Activated CD4-positive, alpha-beta T cell treated with anti-CD3 and anti-CD28 coated beads, Interleukin-2, amount 50 U/mL, for 1 hour (primary cell): ENCODE measurements at regions not wholly inside any gene's neighbourhood (a gene's known extent, or its start where the extent isn't known, plus 50 kb on each side); places are given as distances from the start of the nearest gene placed in this dataset.

Experiments used
- DNase-seq: peaks from one replicate; pipeline ENCODE4 v3.0.0-alpha.2; 2020

- no peak for DNase-seq
Measured at GRCh38 chr12:65517656-65518210, 239.2 kb downstream of the MSRB3 start.

GRCh38 chr12:65518771-65519170 lies 240.3 kb downstream of the MSRB3 start:
- DNase-seq = no peak

- no peak for DNase-seq
Measured at GRCh38 chr12:65520658-65521057, 242.2 kb downstream of the MSRB3 start.

- no peak for DNase-seq
Measured at GRCh38 chr12:65522956-65523860, 244.7 kb downstream of the MSRB3 start.

GRCh38 chr12:65524666-65525065 lies 246.2 kb downstream of the MSRB3 start:
- no peak for DNase-seq

- DNase-seq = no peak
Measured at GRCh38 chr12:65525491-65526141, 247.1 kb downstream of the MSRB3 start.

GRCh38 chr12:65526311-65526710 lies 247.8 kb downstream of the MSRB3 start:
- DNase-seq = no peak

GRCh38 chr12:65528127-65528526 lies 249.6 kb downstream of the MSRB3 start:
- DNase-seq = no peak

- DNase-seq = no peak
Measured at GRCh38 chr12:65529106-65529505, 250.6 kb downstream of the MSRB3 start.

GRCh38 chr12:65529771-65530435 lies 251.4 kb downstream of the MSRB3 start:
- DNase-seq = no peak

GRCh38 chr12:65532162-65532561 lies 253.7 kb downstream of the MSRB3 start:
- no peak for DNase-seq

- DNase-seq = no peak
Measured at GRCh38 chr12:65532764-65533163, 254.3 kb downstream of the MSRB3 start.

GRCh38 chr12:65533177-65533883 lies 254.8 kb downstream of the MSRB3 start:
- DNase-seq = no peak

- no peak for DNase-seq
Measured at GRCh38 chr12:65534238-65534841, 255.9 kb downstream of the MSRB3 start.

- DNase-seq = no peak
Measured at GRCh38 chr12:65535946-65536345, 257.5 kb downstream of the MSRB3 start.

GRCh38 chr12:65536351-65536750 lies 257.9 kb downstream of the MSRB3 start:
- no peak for DNase-seq

- no peak for DNase-seq
Measured at GRCh38 chr12:65536876-65537681, 258.6 kb downstream of the MSRB3 start.

- DNase-seq = no peak
Measured at GRCh38 chr12:65537978-65538377, 259.5 kb downstream of the MSRB3 start.

GRCh38 chr12:65539023-65539422 lies 260.5 kb downstream of the MSRB3 start:
- DNase-seq = no peak

- no peak for DNase-seq
Measured at GRCh38 chr12:65540140-65540539, 261.7 kb downstream of the MSRB3 start.

- no peak for DNase-seq
Measured at GRCh38 chr12:65546528-65546927, 268.0 kb downstream of the MSRB3 start.
